ENCODE measurements at regions not wholly inside any gene's neighbourhood (a gene's known extent, or its start where the extent isn't known, plus 50 kb on each side); places are given as distances from the start of the nearest gene placed in this dataset.

GRCh38 chr4:35147761-35148160 is 1096.6 kb downstream of the ARAP2 start:
- DNase-seq (ENCODE audit: extremely low read depth, insufficient read length), result no peak
- no peak for TF ChIP-seq CTCF (IDR thresholded peaks at IDR 0.05; ENCODE audit: insufficient read depth, low read length, poor library complexity, severe bottlenecking)
- H3K36me3 ChIP-seq (ENCODE audit: control insufficient read depth, insufficient read depth, low read length), result no peaks in the 10 kb centered on the region
- no peaks in the 10 kb centered on the region for H3K27me3 ChIP-seq (replicated peaks; ENCODE audit: control insufficient read depth, insufficient read depth, low read length)
- no peak overlapping the region for H3K4me3 ChIP-seq (replicated peaks; ENCODE audit: low read depth, low read length)

GRCh38 chr4:35151816-35152572 is 1092.3 kb downstream of the ARAP2 start:
- no peaks in the 10 kb centered on the region for H3K27me3 ChIP-seq (replicated peaks; ENCODE audit: control insufficient read depth, insufficient read depth, low read length)
- no peaks in the 10 kb centered on the region for H3K36me3 ChIP-seq (ENCODE audit: control insufficient read depth, insufficient read depth, low read length)
- DNase-seq (ENCODE audit: extremely low read depth, insufficient read length), result no peak
- H3K4me3 ChIP-seq (replicated peaks; ENCODE audit: low read depth, low read length), result no peak overlapping the region
- TF ChIP-seq CTCF (IDR thresholded peaks at IDR 0.05; ENCODE audit: insufficient read depth, low read length, poor library complexity, severe bottlenecking), result peak; percentile 19

DNA sequence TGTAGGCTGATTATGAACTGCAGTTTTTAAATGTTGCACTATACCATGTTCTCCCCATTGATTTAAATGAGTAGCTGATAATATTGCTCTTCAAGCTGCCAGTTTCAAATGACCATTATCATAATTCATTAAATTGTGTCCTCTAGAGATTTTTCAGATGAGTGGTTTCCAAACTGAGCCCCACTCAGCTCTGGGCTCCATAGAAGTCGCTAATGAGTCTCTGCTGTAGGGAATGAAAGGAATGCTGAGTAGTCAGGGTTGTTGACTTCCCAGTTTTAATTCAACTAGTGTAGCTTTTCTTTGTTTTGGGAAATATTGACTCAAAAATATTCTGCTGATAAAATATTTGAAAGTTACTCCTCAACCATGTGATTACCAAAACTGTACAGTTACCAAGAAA is 1081.1 kb downstream of the ARAP2 start:
- no peak overlapping the region for H3K4me3 ChIP-seq (replicated peaks; ENCODE audit: low read depth, low read length)
- TF ChIP-seq CTCF (IDR thresholded peaks at IDR 0.05; ENCODE audit: insufficient read depth, low read length, poor library complexity, severe bottlenecking), result no peak
- DNase-seq (ENCODE audit: extremely low read depth, insufficient read length), result no peak
- no peaks in the 10 kb centered on the region for H3K36me3 ChIP-seq (ENCODE audit: control insufficient read depth, insufficient read depth, low read length)
- H3K27me3 ChIP-seq (replicated peaks; ENCODE audit: control insufficient read depth, insufficient read depth, low read length), result no peaks in the 10 kb centered on the region

DNA sequence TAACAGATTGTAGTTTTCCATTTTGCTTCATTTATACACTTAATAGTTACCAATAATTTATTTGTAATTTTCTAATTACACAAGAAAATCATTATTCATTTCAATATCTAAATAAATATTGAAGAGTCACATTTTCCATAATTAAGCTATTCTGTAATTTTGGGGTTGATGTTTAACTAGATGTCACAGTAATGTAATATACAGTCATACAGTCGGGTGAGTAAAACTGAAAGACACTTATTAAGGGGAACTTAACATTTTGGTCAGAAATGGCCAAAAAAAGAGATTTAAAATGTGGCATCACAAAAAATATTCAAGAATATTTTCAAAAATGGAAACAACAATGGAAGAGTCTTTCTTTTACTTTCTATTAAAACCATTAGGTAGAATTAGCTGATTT is 1080.3 kb downstream of the ARAP2 start:
- no peaks in the 10 kb centered on the region for H3K36me3 ChIP-seq (ENCODE audit: control insufficient read depth, insufficient read depth, low read length)
- no peak for TF ChIP-seq CTCF (IDR thresholded peaks at IDR 0.05; ENCODE audit: insufficient read depth, low read length, poor library complexity, severe bottlenecking)
- no peak overlapping the region for H3K4me3 ChIP-seq (replicated peaks; ENCODE audit: low read depth, low read length)
- no peaks in the 10 kb centered on the region for H3K27me3 ChIP-seq (replicated peaks; ENCODE audit: control insufficient read depth, insufficient read depth, low read length)
- DNase-seq (ENCODE audit: extremely low read depth, insufficient read length), result no peak

GRCh38 chr4:35166466-35166865 is 1077.8 kb downstream of the ARAP2 start:
- no peak for DNase-seq (ENCODE audit: extremely low read depth, insufficient read length)
- no peak for TF ChIP-seq CTCF (IDR thresholded peaks at IDR 0.05; ENCODE audit: insufficient read depth, low read length, poor library complexity, severe bottlenecking)
- Histone ChIP-seq H3K4me3 (replicated peaks; ENCODE audit: low read depth, low read length) (no peak overlapping the region), H3K36me3 (ENCODE audit: control insufficient read depth, insufficient read depth, low read length) (no peaks in the 10 kb centered on the region), H3K27me3 (replicated peaks; ENCODE audit: control insufficient read depth, insufficient read depth, low read length) (no peaks in the 10 kb centered on the region)

- TF ChIP-seq CTCF (IDR thresholded peaks at IDR 0.05; ENCODE audit: insufficient read depth, low read length, poor library complexity, severe bottlenecking), result no peak
- H3K27me3 ChIP-seq (replicated peaks; ENCODE audit: control insufficient read depth, insufficient read depth, low read length), result no peaks in the 10 kb centered on the region
These were observed 1076.9 kb downstream of the ARAP2 start for GRCh38 chr4:35167385-35167784.

More at GRCh38 chr4:35167385-35167784, 1076.9 kb downstream of the ARAP2 start:
- Histone ChIP-seq H3K36me3 (ENCODE audit: control insufficient read depth, insufficient read depth, low read length) (no peaks in the 10 kb centered on the region), H3K4me3 (replicated peaks; ENCODE audit: low read depth, low read length) (no peak overlapping the region)
- no peak for DNase-seq (ENCODE audit: extremely low read depth, insufficient read length)
